ENCODE measurements at regions not wholly inside any gene's neighbourhood (a gene's known extent, or its start where the extent isn't known, plus 50 kb on each side); places are given as distances from the start of the nearest gene placed in this dataset.

- no peak for ATAC-seq
These were observed 511.6 kb upstream of the PROK2 start for GRCh38 chr3:72296477-72297111.

- no peak for ATAC-seq
These were observed 511.1 kb upstream of the PROK2 start for GRCh38 chr3:72295962-72296450.

- no peak for ATAC-seq
These were observed 510.5 kb upstream of the PROK2 start for GRCh38 chr3:72295276-72295961.

- ATAC-seq: no peak
These were observed 506.1 kb upstream of the PROK2 start for GRCh38 chr3:72290859-72291638.

GRCh38 chr3:72289692-72290071 lies 504.7 kb upstream of the PROK2 start:
- no peak for ATAC-seq

GRCh38 chr3:72288955-72289691 lies 504.2 kb upstream of the PROK2 start:
- ATAC-seq: peak; percentile 17 to 33

GRCh38 chr3:72287956-72288355 lies 503.0 kb upstream of the PROK2 start:
- ATAC-seq: no peak

- ATAC-seq: no peak
These were observed 500.6 kb upstream of the PROK2 start for GRCh38 chr3:72285502-72285901.

GRCh38 chr3:72284471-72284870 lies 499.5 kb upstream of the PROK2 start:
- no peak for ATAC-seq

GRCh38 chr3:72282918-72283317 lies 498.0 kb upstream of the PROK2 start:
- no peak for ATAC-seq

GRCh38 chr3:72281551-72281950 lies 496.6 kb upstream of the PROK2 start:
- ATAC-seq: no peak

GRCh38 chr3:72280876-72281275 lies 495.9 kb upstream of the PROK2 start:
- ATAC-seq: no peak

GRCh38 chr3:72279631-72280041 lies 494.7 kb upstream of the PROK2 start:
- ATAC-seq: no peak

- ATAC-seq: no peak
These were observed 494.2 kb upstream of the PROK2 start for GRCh38 chr3:72279068-72279604.

GRCh38 chr3:72278349-72279067 lies 493.6 kb upstream of the PROK2 start:
- ATAC-seq: no peak

- ATAC-seq: no peak
These were observed 492.8 kb upstream of the PROK2 start for GRCh38 chr3:72277710-72278109.

- ATAC-seq: no peak
These were observed 491.9 kb upstream of the PROK2 start for GRCh38 chr3:72276806-72277205.

GRCh38 chr3:72275331-72275751 lies 490.4 kb upstream of the PROK2 start:
- no peak for ATAC-seq

GRCh38 chr3:72274493-72275330 lies 489.8 kb upstream of the PROK2 start:
- ATAC-seq: no peak

GRCh38 chr3:72273615-72274014 lies 488.7 kb upstream of the PROK2 start:
- ATAC-seq: no peak

- no peak for ATAC-seq
These were observed 487.4 kb upstream of the PROK2 start for GRCh38 chr3:72272356-72272755.
